K562 (cell line): ENCODE measurements at regions not wholly inside any gene's neighbourhood (a gene's known extent, or its start where the extent isn't known, plus 50 kb on each side); places are given as distances from the start of the nearest gene placed in this dataset.

Experiments
- ARID3A ChIP-seq: IDR thresholded peaks from 2 replicates; pipeline ENCODE4 v1.6.1; 2012; ENCODE audit warnings: low read depth, low read length, improper control_type of control experiment, borderline replicate concordance
- ATF3 ChIP-seq, 2 experiments: fragments of 450-650 bp in 1 of 2; sonication (generic) in 1 of 2; formaldehyde crosslinking in 1 of 2; IDR thresholded peaks in 1 of 2; conservative IDR thresholded peaks in 1 of 2; 2 replicates each; pipeline versions ENCODE4 v1.6.1 to v1.8.1; 2016 to 2023; ENCODE audit warnings: mild to moderate bottlenecking in 2 of 2, moderate library complexity in 2 of 2, inconsistent platforms in 1 of 2, missing genetic modification reagents in 1 of 2
- CXXC5 ChIP-seq: fragments of 250-450 bp; sonication (Bioruptor Pico); IDR thresholded peaks from 2 replicates; pipeline ENCODE4 v1.8.0; 2022; ENCODE audit warnings: inconsistent platforms, mild to moderate bottlenecking, moderate library complexity
- DDX20 ChIP-seq: fragments of 450-650 bp; IDR thresholded peaks from 2 replicates; pipeline ENCODE4 v1.6.1; 2016; ENCODE audit warnings: missing genetic modification characterization, low read depth, mild to moderate bottlenecking, missing compliant biosample characterization, moderate library complexity
- HES1 ChIP-seq: fragments of 450-650 bp; IDR thresholded peaks from 2 replicates; pipeline ENCODE4 v1.6.1; 2016; ENCODE audit warnings: low read depth, mild to moderate bottlenecking, moderate library complexity
- HMGN3 ChIP-seq: IDR thresholded peaks from 2 replicates; pipeline ENCODE4 v1.6.1; 2011; ENCODE audit warnings: borderline replicate concordance, low read depth, mild to moderate bottlenecking, mixed read lengths, low read length; ENCODE audit not compliant: insufficient read length; ENCODE audit errors: extremely low read depth
- KLF6 ChIP-seq: fragments of 250-450 bp; sonication (Bioruptor Pico); IDR thresholded peaks from 2 replicates; pipeline ENCODE4 v1.4.0; 2020; ENCODE audit warnings: mild to moderate bottlenecking, moderate library complexity, borderline replicate concordance
- MAZ ChIP-seq, 2 experiments: fragments of 450-650 bp in 1 of 2; sonication (generic) in 1 of 2; formaldehyde crosslinking; IDR thresholded peaks in 1 of 2; conservative IDR thresholded peaks in 1 of 2; 2 replicates each; pipeline versions ENCODE4 v1.4.0 to v1.5.0; 2020; ENCODE audit warnings: mild to moderate bottlenecking in 1 of 2, missing genetic modification reagents in 1 of 2
- MCM3 ChIP-seq: fragments of 450-650 bp; IDR thresholded peaks from 2 replicates; pipeline ENCODE4 v1.6.1; 2016
- MTA3 ChIP-seq: fragments of 450-650 bp; formaldehyde crosslinking; IDR thresholded peaks from 2 replicates; pipeline ENCODE4 v1.6.1; 2017; ENCODE audit warnings: mild to moderate bottlenecking, borderline replicate concordance
- NBN ChIP-seq: fragments of 450-650 bp; IDR thresholded peaks from 2 replicates; pipeline ENCODE4 v1.6.1; 2016; ENCODE audit warnings: low read depth, mild to moderate bottlenecking
- POLR2AphosphoS5 ChIP-seq: IDR thresholded peaks from 2 replicates; pipeline ENCODE4 v1.6.1; 2011; ENCODE audit warnings: mild to moderate bottlenecking, low read depth, low read length, moderate library complexity; ENCODE audit not compliant: control insufficient read depth, insufficient read depth
- SMARCB1 ChIP-seq: IDR thresholded peaks from 2 replicates; pipeline ENCODE4 v1.6.1; 2011; ENCODE audit warnings: improper control_type of control experiment, low read depth; ENCODE audit not compliant: insufficient read length
- STAT5A ChIP-seq: IDR thresholded peaks from 2 replicates; pipeline ENCODE4 v1.6.1; 2012; ENCODE audit warnings: low read length, inconsistent platforms, borderline replicate concordance
- THRB ChIP-seq: fragments of 450-650 bp; formaldehyde crosslinking; conservative IDR thresholded peaks from 2 replicates; pipeline ENCODE4 v1.4.0; 2022; ENCODE audit warnings: mild to moderate bottlenecking, missing genetic modification characterization
- ZBTB26 ChIP-seq: fragments of 450-650 bp; formaldehyde crosslinking; IDR thresholded peaks from 2 replicates; pipeline ENCODE4 v1.4.0; 2022; ENCODE audit warnings: missing genetic modification characterization
- ZNF12 ChIP-seq: sonication (generic); formaldehyde crosslinking; IDR thresholded peaks from 2 replicates; pipeline ENCODE4 v1.4.0; 2020; ENCODE audit warnings: mild to moderate bottlenecking, missing genetic modification reagents
- ZNF134 ChIP-seq: fragments of 250-450 bp; sonication (Bioruptor Pico); conservative IDR thresholded peaks from 2 replicates; pipeline ENCODE4 v1.4.0; 2020
- ZNF232 ChIP-seq: sonication (generic); formaldehyde crosslinking; IDR thresholded peaks from 2 replicates; pipeline ENCODE4 v1.8.0; 2022; ENCODE audit warnings: mild to moderate bottlenecking, missing genetic modification reagents
- ZNF311 ChIP-seq: fragments of 250-450 bp; sonication (Bioruptor Pico); IDR thresholded peaks from 2 replicates; pipeline ENCODE4 v1.4.0; 2020; ENCODE audit warnings: mild to moderate bottlenecking, moderate library complexity
- ZNF316 ChIP-seq: fragments of 450-650 bp; IDR thresholded peaks from 2 replicates; pipeline ENCODE4 v1.6.1; 2016
- ZNF431 ChIP-seq: sonication (generic); formaldehyde crosslinking; IDR thresholded peaks from 2 replicates; pipeline ENCODE4 v1.8.0; 2022; ENCODE audit warnings: mild to moderate bottlenecking, missing genetic modification reagents
- ZNF589 ChIP-seq: fragments of 200-800 bp; sonication (Bioruptor generic); IDR thresholded peaks from 2 replicates; pipeline ENCODE4 v1.6.1; 2016; ENCODE audit warnings: low read depth, missing genetic modification characterization, missing compliant biosample characterization

- TF ChIP-seq THRB (CRISPR knock-in tag) = peak; percentile 73; the same call in 1 of the 2 replicates
- TF ChIP-seq SMARCB1 = no peak
- TF ChIP-seq ZNF316 = peak; percentile 91
- TF ChIP-seq HMGN3 = peak; percentile 81
- no peak for TF ChIP-seq ZNF431
- no peak for TF ChIP-seq ZNF12 (CRISPR knock-in tag)
- peak; percentile 22 to 82; a peak in 3 of 4 replicates for TF ChIP-seq MAZ (CRISPR knock-in tag; conservative IDR thresholded peaks at IDR 0.05 in 1 of 2, IDR thresholded peaks at IDR 0.05 in 1 of 2)
- TF ChIP-seq HES1 = peak; percentile 92
- TF ChIP-seq ATF3 (IDR thresholded peaks at IDR 0.05) = peak; percentile 59; the same call in 1 of the 2 replicates
- TF ChIP-seq ATF3 (CRISPR knock-in tag; conservative IDR thresholded peaks at IDR 0.05) = no peak
- TF ChIP-seq MTA3 = peak; percentile 72; the same call in 1 of the 2 replicates
- peak; percentile 89 for TF ChIP-seq NBN
- 0 out of 2 replicates have a peak, but pooled peaks have one; percentile 30 for TF ChIP-seq ZNF134
- TF ChIP-seq ZBTB26 (CRISPR knock-in tag) = no peak
- TF ChIP-seq ZNF311 (CRISPR knock-in tag) = peak; percentile 84
- peak; percentile 63; the same call in 1 of the 2 replicates for TF ChIP-seq KLF6 (CRISPR knock-in tag)
- TF ChIP-seq STAT5A = peak; percentile 98
- TF ChIP-seq ARID3A = peak; percentile 90; the same call in 1 of the 2 replicates
- peak; percentile 90 for TF ChIP-seq CXXC5 (CRISPR knock-in tag)
- TF ChIP-seq MCM3 = no peak
- no peak for TF ChIP-seq DDX20
- TF ChIP-seq ZNF589 (CRISPR knock-in tag) = peak; percentile 87; the same call in 1 of the 2 replicates
- TF ChIP-seq ZNF232 = no peak
- TF ChIP-seq POLR2AphosphoS5 = peak; percentile 99
Observed at GRCh38 chr6:144886682-144887081, 601.5 kb downstream of the UTRN start (continued).
